Liver (tissue), 3 donors: ENCODE measurements at regions not wholly inside any gene's neighbourhood (a gene's known extent, or its start where the extent isn't known, plus 50 kb on each side); places are given as distances from the start of the nearest gene placed in this dataset.

Experiments
- EGR1 ChIP-seq, 2 donors: IDR thresholded peaks; 2 replicates each; pipeline ENCODE4 v1.6.1; 2016 to 2018; ENCODE audit warnings: antibody characterized with exemption in 2 of 2, low read depth in 2 of 2
- GABPA ChIP-seq, 2 donors: IDR thresholded peaks in 1 of 2; conservative IDR thresholded peaks in 1 of 2; 2 replicates each; pipeline ENCODE4 v1.6.1; 2016; ENCODE audit warnings: antibody characterized with exemption in 2 of 2, mild to moderate bottlenecking in 1 of 2, moderate library complexity in 1 of 2
- TF ChIP-seq, protein P1 (sequence below): fragments of 150-350 bp; IDR thresholded peaks from 2 replicates; pipeline ENCODE4 v1.5.1; 2017; ENCODE audit warnings: improper control_type of control experiment, low read depth, low read length; ENCODE audit not compliant: missing input control
- TF ChIP-seq, protein P2 (sequence below): IDR thresholded peaks from 2 replicates; pipeline ENCODE4 v1.6.1; 2016; ENCODE audit warnings: antibody characterized with exemption
- donor health status: healthy.
- donor health status: healthy.

- TF ChIP-seq EGR1 (IDR thresholded peaks at IDR 0.05; ENCODE audit: low read depth in 2 of 2) (no peak), GABPA (IDR thresholded peaks at IDR 0.05 in 1 of 2, conservative IDR thresholded peaks at IDR 0.05 in 1 of 2) (no peak)
- TF ChIP-seq, protein P1, sequence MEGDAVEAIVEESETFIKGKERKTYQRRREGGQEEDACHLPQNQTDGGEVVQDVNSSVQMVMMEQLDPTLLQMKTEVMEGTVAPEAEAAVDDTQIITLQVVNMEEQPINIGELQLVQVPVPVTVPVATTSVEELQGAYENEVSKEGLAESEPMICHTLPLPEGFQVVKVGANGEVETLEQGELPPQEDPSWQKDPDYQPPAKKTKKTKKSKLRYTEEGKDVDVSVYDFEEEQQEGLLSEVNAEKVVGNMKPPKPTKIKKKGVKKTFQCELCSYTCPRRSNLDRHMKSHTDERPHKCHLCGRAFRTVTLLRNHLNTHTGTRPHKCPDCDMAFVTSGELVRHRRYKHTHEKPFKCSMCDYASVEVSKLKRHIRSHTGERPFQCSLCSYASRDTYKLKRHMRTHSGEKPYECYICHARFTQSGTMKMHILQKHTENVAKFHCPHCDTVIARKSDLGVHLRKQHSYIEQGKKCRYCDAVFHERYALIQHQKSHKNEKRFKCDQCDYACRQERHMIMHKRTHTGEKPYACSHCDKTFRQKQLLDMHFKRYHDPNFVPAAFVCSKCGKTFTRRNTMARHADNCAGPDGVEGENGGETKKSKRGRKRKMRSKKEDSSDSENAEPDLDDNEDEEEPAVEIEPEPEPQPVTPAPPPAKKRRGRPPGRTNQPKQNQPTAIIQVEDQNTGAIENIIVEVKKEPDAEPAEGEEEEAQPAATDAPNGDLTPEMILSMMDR = no peak
- TF ChIP-seq, protein P2, sequence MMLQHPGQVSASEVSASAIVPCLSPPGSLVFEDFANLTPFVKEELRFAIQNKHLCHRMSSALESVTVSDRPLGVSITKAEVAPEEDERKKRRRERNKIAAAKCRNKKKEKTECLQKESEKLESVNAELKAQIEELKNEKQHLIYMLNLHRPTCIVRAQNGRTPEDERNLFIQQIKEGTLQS = no peak
These were observed 662.5 kb downstream of the POM121L12 start for GRCh38 chr7:53697913-53698312.
